HPDE6-E6E7 (cell line): ENCODE measurements at regions not wholly inside any gene's neighbourhood (a gene's known extent, or its start where the extent isn't known, plus 50 kb on each side); places are given as distances from the start of the nearest gene placed in this dataset.

Experiments used
- DNase-seq: peaks from one replicate; pipeline ENCODE4 v3.0.0; 2011; ENCODE audit warnings: missing footprints; ENCODE audit errors: extremely low spot score

DNA sequence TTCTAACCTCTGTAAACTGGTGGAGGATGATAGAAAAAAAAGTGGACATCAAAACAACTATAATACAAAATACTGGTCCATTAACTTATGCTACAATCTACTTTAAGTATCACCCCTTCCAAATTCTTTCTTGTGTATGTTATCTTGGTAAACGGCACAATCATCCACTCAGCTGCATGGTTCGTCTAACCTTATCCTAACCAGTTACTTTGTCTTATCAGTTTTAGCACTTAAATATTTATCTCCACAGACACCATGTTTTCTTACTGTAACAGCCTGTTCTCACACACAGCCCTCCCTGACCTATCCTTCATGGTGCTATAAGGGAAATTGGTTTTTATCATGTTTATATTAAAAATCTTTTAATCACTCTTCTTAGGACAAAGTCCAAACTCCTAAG is 157.2 kb downstream of the PTGER3 start:
- no peak for DNase-seq

DNA sequence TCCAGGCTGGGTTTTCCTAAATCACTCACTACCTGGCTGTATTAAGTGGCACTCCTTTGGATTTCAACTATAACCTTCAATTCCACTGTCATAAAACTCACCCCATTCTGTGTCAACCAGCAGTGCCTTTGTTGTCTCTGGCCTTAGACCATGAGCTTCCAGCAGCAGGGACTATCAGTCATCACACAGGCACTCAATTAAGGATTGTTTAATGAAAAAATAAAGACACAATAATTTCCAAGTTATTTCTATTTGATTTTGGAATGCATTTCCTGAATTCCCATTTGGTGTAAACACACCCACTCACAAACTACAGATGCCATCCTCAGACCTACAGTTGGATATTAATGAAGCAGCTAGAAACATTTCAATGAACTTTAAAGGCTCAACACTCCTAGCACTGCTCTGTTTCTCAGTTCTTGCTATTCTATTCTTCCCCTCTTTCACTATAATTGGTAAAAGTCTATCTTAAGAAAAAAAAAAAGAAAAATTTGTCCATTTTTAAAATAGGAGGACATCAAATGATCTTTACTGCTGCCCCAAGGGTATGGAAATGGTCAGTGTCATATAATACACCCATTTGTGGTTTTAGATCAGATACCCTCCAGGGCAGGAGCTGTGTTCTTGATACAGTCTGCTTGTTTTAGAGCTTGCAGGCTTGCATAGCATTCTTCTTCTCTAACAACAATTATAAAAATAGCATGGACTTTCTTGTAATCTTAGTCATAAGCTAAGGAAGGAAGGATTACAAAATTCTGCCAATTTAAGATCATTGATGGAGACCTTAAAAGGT is 156.4 kb downstream of the PTGER3 start:
- DNase-seq, result no peak

DNA sequence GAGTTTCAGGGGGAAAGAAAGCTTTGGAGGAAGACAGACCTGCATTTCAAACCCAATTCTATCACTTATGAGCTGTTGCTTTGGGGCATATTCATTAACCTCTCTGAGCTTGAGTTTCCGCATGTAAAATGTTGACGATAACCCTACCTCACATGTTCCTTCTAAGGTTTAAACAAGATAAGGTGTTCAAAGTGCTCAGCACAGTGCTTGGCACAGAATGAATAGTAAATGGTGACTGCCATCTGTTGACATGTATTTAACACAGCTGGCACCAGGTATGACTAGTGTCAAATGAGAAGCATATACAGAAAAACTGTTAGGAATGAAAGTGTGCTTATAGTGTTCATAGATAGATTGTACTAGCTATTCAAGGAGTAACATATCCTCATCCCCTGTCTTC is 155.5 kb downstream of the PTGER3 start:
- no peak for DNase-seq

DNA sequence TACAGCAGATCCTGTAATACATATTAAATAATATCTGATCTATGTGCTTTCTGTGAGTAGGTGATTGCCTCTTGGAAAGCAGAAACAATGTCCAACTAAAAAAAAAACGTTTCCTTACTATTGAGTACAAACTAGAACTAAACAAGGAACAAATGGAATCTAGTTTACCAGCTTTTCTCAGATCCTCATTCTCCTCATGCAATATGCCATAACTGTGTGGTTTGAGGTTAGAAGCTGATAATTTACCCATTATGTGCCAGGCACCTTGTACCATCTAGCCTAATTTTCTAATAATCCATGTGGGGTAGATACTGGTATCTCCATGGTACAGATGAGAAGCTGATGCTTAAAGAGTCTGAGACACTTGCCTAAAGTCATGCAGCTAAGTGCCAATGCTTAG is 154.7 kb downstream of the PTGER3 start:
- no peak for DNase-seq

DNA sequence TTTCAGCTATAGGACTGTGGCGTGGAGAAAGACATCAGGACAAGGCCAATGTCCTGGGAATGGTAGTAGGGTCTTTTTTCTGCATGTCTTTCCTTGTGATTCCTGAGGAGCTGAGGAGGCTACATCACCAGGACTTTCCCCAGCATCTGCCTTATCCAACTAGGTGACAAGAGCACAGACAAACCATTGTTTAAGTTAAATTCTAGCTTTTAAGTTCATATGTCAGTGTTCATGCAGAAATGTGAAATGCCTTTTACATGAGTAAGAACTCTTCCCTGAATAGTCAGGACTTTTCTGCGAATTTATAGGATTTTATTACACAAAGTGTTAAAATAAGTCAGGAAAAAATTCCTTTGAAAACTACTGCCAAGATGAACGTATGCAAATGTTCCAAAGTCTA is 154.2 kb downstream of the PTGER3 start:
- DNase-seq, result no peak

DNA sequence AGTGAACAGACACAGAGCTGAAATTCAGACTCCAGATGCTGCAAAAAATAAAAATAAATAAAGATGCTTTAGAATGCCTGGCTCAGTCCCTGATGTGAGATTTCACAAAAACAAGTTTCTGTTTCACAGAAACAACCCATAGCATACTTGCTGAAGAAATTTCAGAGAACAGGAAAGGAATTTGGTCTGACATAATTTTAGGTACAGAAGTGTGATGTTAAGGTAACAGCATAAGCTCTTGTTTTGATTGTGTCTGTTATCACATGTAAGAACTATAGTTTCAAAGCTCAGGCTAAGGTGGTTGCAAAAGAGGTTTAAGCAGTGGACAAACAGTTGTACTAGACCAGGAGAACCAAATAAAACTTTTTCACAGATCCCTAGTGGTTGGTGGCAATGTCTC is 152.1 kb downstream of the PTGER3 start:
- no peak for DNase-seq

DNA sequence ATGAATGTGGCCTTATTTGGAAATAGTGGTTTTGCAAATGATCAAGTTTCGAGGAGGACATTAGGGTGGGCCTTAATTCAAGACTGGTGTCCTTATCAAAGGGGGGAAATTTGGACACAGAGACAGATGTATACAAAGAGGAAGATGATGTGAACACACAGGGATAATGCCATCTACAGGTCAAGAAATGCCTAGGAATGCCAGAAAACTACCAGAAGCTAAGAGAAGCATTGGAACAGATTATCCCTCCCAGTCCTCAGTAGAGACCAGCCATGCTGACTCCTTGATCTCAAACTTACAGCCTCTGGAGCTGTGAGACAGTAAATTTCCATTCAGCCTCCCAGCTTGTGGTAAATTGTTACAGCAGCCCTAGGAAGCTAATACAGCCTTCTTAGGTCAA is 151.4 kb downstream of the PTGER3 start:
- DNase-seq, result no peak

DNA sequence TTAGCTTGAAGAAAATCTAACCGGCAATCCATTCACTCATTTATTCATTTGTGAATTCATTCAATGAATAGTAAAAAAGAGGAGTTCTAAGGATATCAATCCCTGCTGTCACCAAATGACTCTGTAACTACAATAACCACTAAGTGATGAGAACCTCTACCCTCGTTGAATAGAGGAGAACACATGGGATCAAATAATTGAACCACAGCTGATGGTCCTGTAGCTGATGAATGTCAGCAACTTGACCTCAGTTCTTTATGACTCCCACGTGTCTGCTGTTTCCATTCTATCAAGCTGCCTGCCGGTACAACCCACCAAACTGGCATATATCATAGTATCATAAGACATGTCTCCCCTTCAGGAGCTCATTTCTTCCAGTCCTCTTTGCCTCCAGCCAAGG is 150.3 kb downstream of the PTGER3 start:
- DNase-seq, result no peak

DNA sequence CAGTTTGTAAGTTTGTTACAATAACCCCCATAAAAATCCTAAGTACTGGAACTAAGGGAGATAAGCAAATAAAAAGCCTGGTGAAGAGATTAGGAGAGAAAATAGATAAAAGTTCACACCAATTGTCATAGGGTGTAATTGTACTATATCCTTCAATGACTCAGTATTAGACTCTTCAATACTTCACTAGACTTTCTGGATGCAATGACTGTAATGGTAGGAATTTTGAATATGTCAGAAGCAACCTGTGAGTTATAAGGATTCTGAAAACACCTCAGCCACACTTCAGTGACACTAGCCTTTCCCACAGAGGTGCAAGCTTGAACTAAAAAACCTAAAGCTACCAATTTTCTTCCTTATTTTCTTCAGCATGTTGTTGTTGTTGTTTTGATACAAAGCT is 147.9 kb downstream of the PTGER3 start:
- DNase-seq, result no peak

DNA sequence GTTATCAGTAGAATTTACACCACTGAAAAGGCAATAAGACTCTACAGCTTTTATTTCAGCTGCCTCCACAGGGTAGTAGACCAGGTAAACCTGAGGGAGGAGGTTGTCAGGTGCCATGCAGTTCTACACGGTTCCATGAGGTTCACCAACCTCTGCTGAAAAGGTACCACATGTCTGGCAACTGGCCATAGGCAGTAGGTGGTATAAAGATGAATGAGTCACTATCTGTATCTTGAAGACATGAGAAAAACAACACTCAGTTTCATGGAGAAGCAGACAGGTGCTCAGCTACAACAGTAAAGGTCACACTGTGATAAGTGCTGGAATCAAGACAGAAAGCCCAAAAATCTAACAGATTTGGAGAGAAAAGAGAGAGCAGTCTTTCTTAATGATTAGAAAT is 145.4 kb downstream of the PTGER3 start:
- DNase-seq, result no peak

DNA sequence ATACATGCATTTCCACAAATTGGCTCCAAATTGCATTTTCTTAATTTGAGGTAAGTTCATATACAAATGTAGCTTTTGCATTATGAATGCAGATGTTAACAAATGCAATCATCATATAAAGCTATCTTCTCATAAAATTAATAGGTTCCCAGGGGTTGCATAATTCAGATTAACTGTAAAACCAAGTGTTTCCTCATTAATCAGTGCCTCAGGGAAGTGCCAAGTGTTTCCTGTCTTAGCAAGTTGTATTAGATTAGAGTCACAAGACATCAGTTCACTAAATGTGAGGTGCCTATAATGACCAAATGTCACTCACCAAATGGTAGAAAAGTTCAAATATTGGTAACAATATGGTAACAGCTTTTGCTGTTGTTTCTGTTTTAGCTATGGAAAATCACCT is 140.8 kb downstream of the PTGER3 start:
- DNase-seq, result no peak

DNA sequence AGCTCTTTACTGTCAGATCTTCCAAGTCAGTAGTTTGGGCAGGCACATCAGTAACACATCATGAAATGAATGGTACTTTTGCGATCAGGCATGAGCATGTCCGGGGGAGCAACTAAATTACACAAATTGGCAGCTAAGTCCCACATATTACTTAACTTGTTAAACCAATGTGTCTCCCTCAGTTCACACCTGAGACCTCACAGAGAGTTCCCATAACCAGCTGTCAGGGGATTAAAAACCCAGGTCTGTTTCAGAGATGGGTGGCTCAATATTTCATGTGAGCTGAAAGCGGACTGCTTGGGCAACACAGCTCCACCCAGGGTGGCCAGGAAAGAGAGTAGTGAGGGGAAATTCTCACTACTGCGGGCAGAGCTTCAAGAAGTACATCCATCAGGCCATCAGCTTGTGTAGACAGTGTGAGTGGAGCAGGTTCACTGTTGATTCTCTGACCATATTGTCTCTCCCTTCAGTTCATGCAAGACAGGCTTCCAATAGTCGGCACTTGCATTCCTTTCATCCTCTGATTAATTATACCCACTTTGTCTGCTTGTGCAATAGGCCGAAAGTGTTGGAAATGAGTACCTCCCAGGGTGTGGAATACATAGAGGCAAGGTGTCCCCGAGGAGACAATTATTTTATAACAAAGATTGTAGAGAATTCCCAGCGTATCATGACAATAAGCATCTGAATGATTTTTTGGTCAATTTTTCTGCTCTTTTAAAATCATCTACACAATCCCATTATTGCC is 139.9 kb downstream of the PTGER3 start:
- no peak for DNase-seq

DNA sequence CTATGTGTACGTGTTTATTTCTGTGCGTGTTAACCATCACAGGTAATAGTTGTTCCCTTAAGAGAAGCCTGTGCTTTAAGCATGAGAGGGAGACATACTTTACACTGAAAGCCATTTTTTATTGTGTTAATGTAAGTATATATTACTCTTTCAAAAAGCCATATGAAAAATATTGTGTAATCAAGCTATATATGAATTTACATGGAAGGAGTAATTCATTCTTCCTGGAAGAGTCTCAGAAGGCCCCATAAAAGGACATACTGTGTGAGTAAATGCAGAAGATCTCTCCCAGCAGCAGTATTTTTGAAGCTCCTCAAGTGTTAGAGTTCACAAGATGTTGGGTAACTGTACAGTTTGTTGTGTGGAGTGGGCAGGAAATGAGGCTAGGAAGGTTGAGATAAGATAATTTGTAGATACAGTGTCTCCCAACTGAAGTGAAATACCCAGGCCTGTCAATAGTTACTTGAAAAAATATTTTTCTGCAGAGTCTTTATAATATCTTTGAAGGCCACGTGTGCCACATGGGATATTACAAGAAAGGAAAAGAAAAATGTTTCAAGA is 138.3 kb downstream of the PTGER3 start:
- DNase-seq, result no peak

DNA sequence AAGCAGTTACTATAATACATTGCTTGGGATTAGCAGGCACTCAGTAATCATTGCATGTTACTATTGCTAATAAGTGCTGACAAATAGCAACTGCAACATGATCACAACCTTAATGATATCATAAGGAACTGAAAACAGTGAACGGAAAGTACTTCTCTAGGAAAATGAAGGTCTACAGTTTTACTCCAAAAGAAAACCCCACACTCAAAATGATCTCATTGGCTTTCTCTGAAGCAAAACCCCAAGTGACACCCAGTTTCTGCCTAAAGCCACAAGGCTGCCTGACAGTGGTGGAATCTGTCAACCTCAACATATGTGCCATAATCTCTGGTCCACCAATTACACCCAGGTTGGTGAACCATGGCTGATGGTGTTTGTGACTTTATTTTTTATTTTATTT is 137.6 kb downstream of the PTGER3 start:
- DNase-seq, result no peak

DNA sequence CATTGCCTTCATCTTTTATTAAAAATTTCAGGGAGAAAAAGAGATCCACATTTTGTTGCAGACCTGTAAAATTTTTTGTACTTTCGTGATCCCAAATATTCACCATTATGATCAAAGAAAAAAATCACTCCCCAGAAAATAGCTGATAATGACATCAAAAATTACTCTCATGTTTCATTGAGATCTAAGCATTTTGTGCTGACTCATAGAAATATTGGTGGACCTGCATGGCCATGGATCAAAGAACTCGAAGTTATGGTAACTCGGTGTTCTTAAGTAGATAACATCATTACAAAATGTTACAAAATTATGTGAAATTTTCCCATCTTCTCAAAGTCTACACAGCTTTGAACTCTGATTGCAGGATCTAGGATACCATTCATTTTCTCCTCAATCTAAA is 135.8 kb downstream of the PTGER3 start:
- no peak for DNase-seq

DNA sequence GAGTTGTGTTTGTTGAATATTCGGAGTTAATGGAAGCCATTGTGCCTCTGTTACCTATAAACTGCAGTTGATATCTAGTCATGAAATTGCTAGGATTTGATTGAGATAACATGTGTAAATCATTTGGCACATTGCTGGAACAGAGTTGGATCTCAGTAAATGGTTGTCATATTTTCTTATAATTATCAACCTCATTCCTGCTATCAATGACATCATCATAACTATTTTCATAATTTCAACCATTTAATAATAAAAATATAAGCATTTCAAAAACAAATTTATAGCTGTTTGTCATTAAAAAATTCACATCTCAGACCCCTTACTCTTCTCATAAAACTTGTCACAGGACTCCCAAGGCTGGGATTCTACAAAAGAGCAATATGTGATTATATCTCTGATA is 133.4 kb downstream of the PTGER3 start:
- no peak for DNase-seq

DNA sequence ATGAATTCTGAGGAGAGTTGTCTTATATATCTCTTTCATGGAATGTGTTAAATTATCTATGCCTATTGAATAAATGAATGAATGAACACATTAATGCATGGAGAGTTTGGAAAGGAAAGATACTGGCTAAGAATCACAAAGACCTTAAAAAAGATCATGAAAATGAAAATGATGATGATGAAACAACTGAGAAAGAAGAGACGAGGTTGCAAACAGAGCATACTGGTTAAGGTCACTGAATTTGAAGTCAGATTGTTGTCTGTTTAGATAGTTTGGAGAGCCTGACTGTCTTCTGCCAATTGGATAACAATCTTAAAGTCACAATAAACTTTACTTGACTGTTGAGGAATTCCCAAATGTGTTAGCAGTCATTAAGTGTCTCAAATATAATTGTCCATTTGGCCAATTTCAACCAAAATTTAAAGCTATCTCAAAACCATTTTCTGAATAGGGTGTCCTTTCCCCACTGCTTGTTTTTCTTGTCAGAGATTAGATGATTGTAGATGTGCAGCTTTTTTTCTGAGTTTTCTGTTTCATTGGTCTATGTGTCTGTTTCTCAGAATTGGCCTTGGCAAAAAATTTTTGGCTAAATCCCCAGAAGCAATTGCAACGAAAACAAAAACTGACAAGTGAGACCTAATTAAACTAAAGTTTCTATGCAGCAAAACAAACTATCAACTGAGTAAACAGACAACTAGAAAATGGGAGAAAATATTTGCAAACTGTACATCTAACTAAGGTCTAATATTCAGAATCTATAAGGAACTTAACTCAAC is 132.2 kb downstream of the PTGER3 start:
- no peak for DNase-seq

DNA sequence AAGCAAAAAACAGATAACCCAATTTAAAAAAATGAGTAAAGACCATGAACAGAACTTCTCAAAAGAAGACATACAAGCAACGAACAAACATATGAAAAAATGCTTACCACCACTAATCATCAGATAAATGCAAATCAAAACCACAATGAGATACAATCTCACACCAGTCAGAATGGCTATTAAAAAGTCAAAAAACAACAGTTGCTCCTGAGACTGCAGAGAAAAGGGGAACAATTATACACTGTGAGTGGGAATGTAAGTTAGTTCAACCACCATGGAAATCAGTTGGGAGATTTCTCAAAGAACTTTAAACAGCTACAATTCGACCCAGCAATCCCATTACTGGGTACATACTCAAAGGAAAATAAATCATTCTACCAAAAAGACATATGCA is 131.6 kb downstream of the PTGER3 start:
- DNase-seq, result no peak

DNA sequence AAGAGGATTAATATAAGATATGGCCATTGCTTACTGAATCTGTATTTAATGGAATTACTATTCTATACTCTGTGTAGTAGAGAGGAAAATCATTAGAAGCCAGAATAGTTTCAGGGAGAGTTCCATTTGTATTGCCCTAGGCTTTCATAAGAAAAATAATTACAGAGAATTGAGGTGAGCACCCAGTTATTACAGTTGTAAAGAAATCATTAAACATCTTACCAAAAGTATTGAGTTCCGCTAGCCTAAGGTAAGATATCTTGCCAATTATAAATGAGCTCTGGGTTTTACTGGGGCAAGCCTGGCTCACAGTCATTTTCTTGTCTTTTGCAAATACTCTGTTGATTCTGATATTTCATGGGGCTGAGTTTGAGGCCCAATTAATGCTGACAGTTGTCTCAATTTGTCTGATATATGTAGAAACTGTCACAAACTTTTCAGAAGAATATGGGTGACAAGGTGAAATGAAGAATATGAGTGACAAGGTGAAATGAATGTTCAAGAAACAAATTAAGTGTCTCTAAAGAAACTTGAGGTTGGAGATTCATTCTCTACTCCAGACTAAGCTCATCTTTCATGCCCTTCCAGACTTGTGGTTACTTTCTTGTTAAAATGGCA is 127.8 kb downstream of the PTGER3 start:
- DNase-seq, result no peak
